Lower leg skin (tissue), 4 donors: ENCODE measurements at regions not wholly inside any gene's neighbourhood (a gene's known extent, or its start where the extent isn't known, plus 50 kb on each side); places are given as distances from the start of the nearest gene placed in this dataset.

Source experiments
- DNase-seq, 2 donors: peaks; one replicate each; pipeline ENCODE4 v3.0.0-alpha.2; 2019; ENCODE audit warnings: low spot score in 2 of 2
- H3K4me3 ChIP-seq: fragments of 200-600 bp; sonication (generic); 2 replicates; pipeline ENCODE4 v1.5.1; 2017; ENCODE audit warnings: mild to moderate bottlenecking, low read depth; ENCODE audit not compliant: poor library complexity, severe bottlenecking
- POLR2A ChIP-seq, 2 donors: fragments of 450-650 bp; IDR thresholded peaks; one replicate each; pipeline ENCODE4 v1.6.1; 2016 to 2017; ENCODE audit warnings: antibody characterized with exemption in 2 of 2, mild to moderate bottlenecking in 1 of 2, moderate library complexity in 1 of 2
- WGBS, 2 donors: methylation state at CpG; one replicate each; pipeline ENCODE4 v1.1.5; 2018; 5-methylcytosine and 5-hydroxymethylcytosine counted together
- intact Hi-C: fragments of 100-400 bp; cut with DNase I; formaldehyde crosslinking; loops from one replicate; pipeline ENCODE4 v1.15.0; 2023; ENCODE audit warnings: low total_unique reads
- TF ChIP-seq, protein P1 (sequence below), 3 donors: fragments of 450-650 bp; IDR thresholded peaks; one replicate each; pipeline ENCODE4 v1.5.1; 2016; ENCODE audit warnings: antibody characterized with exemption in 3 of 3, mild to moderate bottlenecking in 3 of 3, moderate library complexity in 2 of 3

DNA sequence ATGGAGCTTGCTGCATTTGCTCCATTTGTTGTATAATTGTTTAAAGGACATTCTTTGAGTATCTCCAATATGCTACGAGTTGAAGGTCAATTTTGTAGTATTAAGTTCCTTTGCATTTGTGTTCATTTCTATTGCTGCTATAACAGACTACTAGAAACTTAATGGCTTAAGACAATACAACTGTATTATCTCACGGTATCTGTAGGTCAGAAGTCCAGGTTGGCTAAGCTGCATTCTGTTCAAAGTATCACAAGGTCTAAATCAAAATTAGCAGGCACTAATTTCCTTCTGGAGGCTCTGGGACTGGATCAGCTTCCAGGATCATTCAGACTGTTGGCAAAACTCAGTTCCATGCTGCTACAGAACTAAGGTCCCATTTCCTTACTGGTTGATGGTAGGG lies 340.6 kb downstream of the GXYLT1 start:
- TF ChIP-seq, protein P1, sequence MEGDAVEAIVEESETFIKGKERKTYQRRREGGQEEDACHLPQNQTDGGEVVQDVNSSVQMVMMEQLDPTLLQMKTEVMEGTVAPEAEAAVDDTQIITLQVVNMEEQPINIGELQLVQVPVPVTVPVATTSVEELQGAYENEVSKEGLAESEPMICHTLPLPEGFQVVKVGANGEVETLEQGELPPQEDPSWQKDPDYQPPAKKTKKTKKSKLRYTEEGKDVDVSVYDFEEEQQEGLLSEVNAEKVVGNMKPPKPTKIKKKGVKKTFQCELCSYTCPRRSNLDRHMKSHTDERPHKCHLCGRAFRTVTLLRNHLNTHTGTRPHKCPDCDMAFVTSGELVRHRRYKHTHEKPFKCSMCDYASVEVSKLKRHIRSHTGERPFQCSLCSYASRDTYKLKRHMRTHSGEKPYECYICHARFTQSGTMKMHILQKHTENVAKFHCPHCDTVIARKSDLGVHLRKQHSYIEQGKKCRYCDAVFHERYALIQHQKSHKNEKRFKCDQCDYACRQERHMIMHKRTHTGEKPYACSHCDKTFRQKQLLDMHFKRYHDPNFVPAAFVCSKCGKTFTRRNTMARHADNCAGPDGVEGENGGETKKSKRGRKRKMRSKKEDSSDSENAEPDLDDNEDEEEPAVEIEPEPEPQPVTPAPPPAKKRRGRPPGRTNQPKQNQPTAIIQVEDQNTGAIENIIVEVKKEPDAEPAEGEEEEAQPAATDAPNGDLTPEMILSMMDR (IDR thresholded peaks at IDR 0.05), result no peak
- TF ChIP-seq POLR2A (IDR thresholded peaks at IDR 0.05), result no peak
- intact Hi-C loops, result no loop called here
- no peak for DNase-seq
- H3K4me3 ChIP-seq, result no peak overlapping the region
- WGBS, 2 donors, result 78 to 81% methylated on average over 2 of the region's 2 CpGs

DNA sequence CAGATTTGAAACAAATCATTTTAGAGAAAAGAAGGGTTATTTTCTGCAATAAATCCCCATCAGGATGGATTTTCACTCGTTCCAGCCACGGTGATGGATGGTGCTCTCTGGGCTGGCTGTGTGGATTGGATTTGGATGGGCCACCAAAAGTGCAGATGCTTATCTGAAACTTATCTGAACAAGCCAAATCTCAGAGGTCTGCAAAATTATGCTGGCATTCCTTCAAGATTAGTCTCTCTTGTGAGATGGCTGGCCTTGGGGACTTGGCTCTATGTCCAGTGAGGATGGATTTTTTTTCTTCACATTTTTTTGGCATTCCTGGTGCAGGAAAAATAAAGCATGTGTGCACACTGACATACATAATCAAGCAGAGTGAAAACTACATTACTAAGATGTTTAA lies 341.9 kb downstream of the GXYLT1 start:
- TF ChIP-seq POLR2A (IDR thresholded peaks at IDR 0.05), result no peak
- TF ChIP-seq, protein P1 (IDR thresholded peaks at IDR 0.05), result no peak
- no peak for DNase-seq
- WGBS, 2 donors, result 45 to 57% methylated on average over 2 of the region's 2 CpGs
- intact Hi-C loops, result no loop called here
- H3K4me3 ChIP-seq, result no peak overlapping the region

DNA sequence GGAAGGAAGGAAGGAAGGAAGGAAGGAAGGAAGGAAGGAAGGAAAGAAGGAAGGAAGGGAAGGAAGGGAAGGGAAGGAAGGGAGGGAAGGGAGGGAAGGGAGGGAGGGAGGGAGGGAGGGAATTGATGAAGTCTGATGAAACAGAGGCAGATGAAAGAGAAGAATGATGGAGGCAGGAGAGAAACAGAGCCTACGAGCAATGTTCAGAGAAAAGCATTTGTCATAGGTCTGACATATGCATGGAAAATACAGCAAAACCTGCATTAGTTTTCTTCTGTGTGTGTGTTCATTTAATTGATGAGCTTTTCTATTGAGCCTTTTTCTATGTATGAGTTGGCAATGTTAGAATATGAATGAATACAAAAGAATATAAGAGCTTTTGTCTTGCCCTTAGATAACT lies 343.4 kb downstream of the GXYLT1 start:
- H3K4me3 ChIP-seq, result no peak overlapping the region
- intact Hi-C loops, result no loop called here
- no peak for DNase-seq
- WGBS, 2 donors, result 78 to 87% methylated on average over 1 of the region's 1 CpG
- TF ChIP-seq, protein P1 (IDR thresholded peaks at IDR 0.05), result no peak
- TF ChIP-seq POLR2A (IDR thresholded peaks at IDR 0.05), result no peak

DNA sequence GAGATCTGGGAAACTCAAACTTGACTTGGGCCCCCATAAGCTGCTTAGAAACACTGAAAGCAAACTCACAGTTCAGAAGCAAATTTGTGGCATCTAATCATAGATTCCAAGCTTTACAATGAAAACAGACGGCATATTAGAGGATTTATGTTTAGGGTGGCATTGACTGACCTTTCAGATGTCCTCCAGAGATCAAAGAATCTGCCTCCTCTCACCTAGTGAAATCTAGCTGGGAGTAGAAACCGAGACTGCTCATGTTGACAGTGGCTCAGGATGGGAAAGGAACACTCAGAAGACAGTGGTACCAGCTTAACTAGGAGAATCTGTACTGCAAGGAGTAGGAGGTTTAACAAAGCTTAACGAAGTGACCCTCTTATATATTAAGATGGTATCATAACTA lies 345.0 kb downstream of the GXYLT1 start:
- H3K4me3 ChIP-seq, result no peak overlapping the region
- intact Hi-C loops, result no loop called here
- DNase-seq, result no peak
- TF ChIP-seq, protein P1 (IDR thresholded peaks at IDR 0.05), result no peak
- TF ChIP-seq POLR2A (IDR thresholded peaks at IDR 0.05), result no peak
- WGBS, 2 donors, result 82 to 89% methylated on average over 3 of the region's 3 CpGs

DNA sequence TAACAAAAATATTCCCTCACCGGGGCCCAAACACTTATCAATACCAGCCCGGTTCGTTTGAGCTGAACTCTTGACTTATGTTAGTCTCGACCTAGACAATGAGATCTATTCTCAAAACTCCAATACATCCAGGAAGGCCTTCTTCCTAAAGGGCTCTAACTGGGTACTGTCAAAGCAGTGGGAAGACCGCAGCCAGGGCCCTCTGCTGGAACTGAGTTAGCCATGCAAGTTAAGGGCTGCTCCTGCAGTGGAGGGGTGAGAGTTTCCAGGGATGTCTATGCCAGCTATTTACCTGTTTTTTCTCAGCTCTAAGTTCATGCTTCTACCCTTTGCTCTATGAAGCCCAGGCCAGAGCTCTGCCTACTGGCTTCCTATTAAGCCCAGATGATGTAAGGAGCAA lies 348.8 kb downstream of the GXYLT1 start:
- no peak for DNase-seq
- TF ChIP-seq, protein P1 (IDR thresholded peaks at IDR 0.05), result no peak
- TF ChIP-seq POLR2A (IDR thresholded peaks at IDR 0.05), result no peak
- no peak overlapping the region for H3K4me3 ChIP-seq
- intact Hi-C loops, result no loop called here
- 87 to 91% methylated on average over 5 of the region's 5 CpGs for WGBS, 2 donors

DNA sequence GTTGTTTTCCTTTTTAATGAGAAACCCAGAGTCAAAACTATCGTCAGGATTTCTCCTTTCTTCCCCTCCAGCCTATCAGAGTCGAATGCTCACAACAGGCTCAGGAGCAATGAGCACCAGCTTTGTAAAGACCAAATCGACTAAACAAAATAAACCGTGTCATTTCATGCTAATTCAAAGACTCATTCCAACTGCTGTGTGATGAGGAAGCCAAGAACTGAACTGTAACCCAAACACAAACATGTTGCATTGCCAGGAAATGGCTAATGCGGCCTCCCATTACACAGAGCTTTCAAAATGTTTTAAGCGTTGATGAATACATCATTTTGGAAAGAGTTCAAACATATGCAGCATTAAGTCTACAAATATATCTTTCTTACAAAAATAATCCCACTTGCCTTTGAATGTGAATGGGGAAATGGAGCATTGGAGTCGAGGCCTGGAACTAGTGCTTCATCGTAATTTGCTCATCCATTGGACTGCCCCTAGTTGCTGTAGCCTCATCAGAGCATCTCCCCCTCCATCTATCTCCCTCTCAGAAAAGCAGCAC lies 349.5 kb downstream of the GXYLT1 start:
- intact Hi-C loops, result no loop called here
- WGBS, 2 donors, result 31 to 38% methylated on average over 8 of the region's 8 CpGs
- no peak overlapping the region for H3K4me3 ChIP-seq
- TF ChIP-seq, protein P1 (IDR thresholded peaks at IDR 0.05), result no peak
- no peak for TF ChIP-seq POLR2A (IDR thresholded peaks at IDR 0.05)
- DNase-seq, result no peak
